ENCODE measurements at regions not wholly inside any gene's neighbourhood (a gene's known extent, or its start where the extent isn't known, plus 50 kb on each side); places are given as distances from the start of the nearest gene placed in this dataset.

DNA sequence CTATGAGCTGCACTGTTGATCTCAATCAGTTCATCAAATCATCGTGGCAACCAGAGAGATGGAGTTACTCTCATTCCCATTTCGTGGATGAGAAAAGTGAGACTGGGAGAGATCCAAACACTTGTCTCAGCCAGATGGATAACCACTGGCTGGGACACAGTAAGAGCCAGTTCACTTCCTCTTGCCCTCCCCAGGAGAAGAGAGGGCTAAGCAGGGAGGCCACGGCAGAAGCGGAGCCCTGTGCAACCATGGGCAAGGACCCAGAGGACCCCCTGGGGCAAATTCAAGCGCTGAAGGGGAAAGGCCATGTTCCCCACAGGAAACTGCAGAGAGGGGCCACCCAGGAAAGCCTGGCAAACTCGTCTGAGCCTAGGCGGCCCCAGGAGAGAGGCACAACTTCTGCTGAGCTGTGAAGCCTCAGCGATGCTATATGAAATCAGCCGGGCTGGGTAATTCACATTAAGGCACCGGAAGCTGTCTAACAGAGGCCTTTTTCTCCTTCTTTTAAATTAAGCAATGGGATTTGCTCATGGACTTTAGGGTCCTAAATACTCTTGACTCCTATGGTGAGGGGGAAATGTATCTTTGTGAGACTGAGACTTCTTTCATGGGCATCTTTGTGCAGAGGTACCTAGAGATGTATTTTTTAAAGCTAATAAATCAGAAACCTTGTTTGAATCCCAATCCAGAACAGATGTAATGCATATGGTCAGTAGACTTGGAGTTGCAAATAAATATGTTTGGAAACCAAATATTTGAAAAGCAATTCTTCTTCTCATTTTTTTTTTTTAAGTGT, 137.1 kb upstream of the SMIM23 start:
- TF ChIP-seq POLR2AphosphoS5 (IDR thresholded peaks at IDR 0.05; ENCODE audit: low read depth) (no peak), SPI1 (IDR thresholded peaks at IDR 0.05; ENCODE audit: borderline replicate concordance, low read depth) (no peak), GABPA (IDR thresholded peaks at IDR 0.05; ENCODE audit: low read depth) (no peak)
- TF ChIP-seq, protein P1, sequence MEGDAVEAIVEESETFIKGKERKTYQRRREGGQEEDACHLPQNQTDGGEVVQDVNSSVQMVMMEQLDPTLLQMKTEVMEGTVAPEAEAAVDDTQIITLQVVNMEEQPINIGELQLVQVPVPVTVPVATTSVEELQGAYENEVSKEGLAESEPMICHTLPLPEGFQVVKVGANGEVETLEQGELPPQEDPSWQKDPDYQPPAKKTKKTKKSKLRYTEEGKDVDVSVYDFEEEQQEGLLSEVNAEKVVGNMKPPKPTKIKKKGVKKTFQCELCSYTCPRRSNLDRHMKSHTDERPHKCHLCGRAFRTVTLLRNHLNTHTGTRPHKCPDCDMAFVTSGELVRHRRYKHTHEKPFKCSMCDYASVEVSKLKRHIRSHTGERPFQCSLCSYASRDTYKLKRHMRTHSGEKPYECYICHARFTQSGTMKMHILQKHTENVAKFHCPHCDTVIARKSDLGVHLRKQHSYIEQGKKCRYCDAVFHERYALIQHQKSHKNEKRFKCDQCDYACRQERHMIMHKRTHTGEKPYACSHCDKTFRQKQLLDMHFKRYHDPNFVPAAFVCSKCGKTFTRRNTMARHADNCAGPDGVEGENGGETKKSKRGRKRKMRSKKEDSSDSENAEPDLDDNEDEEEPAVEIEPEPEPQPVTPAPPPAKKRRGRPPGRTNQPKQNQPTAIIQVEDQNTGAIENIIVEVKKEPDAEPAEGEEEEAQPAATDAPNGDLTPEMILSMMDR (IDR thresholded peaks at IDR 0.05; ENCODE audit: insufficient read depth, low read length), result no peak
- TF ChIP-seq, protein P2, sequence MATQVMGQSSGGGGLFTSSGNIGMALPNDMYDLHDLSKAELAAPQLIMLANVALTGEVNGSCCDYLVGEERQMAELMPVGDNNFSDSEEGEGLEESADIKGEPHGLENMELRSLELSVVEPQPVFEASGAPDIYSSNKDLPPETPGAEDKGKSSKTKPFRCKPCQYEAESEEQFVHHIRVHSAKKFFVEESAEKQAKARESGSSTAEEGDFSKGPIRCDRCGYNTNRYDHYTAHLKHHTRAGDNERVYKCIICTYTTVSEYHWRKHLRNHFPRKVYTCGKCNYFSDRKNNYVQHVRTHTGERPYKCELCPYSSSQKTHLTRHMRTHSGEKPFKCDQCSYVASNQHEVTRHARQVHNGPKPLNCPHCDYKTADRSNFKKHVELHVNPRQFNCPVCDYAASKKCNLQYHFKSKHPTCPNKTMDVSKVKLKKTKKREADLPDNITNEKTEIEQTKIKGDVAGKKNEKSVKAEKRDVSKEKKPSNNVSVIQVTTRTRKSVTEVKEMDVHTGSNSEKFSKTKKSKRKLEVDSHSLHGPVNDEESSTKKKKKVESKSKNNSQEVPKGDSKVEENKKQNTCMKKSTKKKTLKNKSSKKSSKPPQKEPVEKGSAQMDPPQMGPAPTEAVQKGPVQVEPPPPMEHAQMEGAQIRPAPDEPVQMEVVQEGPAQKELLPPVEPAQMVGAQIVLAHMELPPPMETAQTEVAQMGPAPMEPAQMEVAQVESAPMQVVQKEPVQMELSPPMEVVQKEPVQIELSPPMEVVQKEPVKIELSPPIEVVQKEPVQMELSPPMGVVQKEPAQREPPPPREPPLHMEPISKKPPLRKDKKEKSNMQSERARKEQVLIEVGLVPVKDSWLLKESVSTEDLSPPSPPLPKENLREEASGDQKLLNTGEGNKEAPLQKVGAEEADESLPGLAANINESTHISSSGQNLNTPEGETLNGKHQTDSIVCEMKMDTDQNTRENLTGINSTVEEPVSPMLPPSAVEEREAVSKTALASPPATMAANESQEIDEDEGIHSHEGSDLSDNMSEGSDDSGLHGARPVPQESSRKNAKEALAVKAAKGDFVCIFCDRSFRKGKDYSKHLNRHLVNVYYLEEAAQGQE (IDR thresholded peaks at IDR 0.05; ENCODE audit: insufficient replicate concordance, low read depth), result no peak
- no peak for DNase-seq (ENCODE audit: low read depth in 1 of 2, low spot score in 1 of 2)
- Histone ChIP-seq H3K27ac (replicated peaks) (no peak overlapping the region), H3K4me3 (replicated peaks; ENCODE audit: insufficient read depth, low read length) (no peak overlapping the region), H3K27me3 (ENCODE audit: insufficient read depth, poor library complexity, severe bottlenecking) (no peaks in the 10 kb centered on the region)

DNA sequence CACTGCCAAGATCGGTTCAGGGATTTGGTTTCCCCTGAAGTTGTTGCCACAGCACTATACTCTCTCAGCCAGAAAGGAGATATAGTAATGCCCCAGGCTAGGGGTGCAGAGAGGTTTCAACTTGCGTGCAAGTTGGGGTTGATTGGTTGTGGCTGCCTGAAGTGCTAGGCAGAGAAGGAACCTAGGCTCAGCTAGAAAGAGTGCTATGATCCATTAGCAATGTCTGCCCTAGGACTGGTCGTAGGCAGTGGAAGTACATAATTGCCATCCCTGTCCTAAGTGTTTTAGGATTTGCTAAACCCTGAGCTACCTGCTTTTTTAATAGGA, 136.6 kb upstream of the SMIM23 start:
- no peak overlapping the region for H3K27ac ChIP-seq (replicated peaks)
- TF ChIP-seq POLR2AphosphoS5 (IDR thresholded peaks at IDR 0.05; ENCODE audit: low read depth), result no peak
- TF ChIP-seq, protein P1 (IDR thresholded peaks at IDR 0.05; ENCODE audit: insufficient read depth, low read length), result no peak
- no peak for TF ChIP-seq GABPA (IDR thresholded peaks at IDR 0.05; ENCODE audit: low read depth)
- TF ChIP-seq SPI1 (IDR thresholded peaks at IDR 0.05; ENCODE audit: borderline replicate concordance, low read depth), result no peak
- TF ChIP-seq, protein P2 (IDR thresholded peaks at IDR 0.05; ENCODE audit: insufficient replicate concordance, low read depth), result no peak
- H3K27me3 ChIP-seq (ENCODE audit: insufficient read depth, poor library complexity, severe bottlenecking), result no peaks in the 10 kb centered on the region
- DNase-seq (ENCODE audit: low read depth in 1 of 2, low spot score in 1 of 2), result no peak
- H3K4me3 ChIP-seq (replicated peaks; ENCODE audit: insufficient read depth, low read length), result no peak overlapping the region

DNA sequence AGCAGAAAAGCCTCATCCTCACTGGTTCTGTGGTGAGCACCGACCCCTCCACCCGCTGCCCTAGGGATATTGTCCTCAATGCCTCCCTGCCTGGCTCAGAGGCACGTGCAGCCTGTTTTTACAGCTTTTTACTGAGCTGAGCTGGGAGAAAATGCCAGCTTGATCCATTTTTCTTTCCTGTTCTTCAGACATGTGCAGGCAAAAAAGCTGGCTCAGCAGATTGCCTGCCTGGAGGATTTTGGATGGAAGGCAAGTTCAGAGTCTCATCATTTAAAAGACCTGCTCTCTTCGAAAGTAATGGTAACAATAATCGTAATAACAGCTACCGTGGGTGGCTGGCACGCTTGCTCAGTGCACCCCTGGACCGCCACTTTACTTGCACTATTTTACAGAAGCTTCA, 135.0 kb upstream of the SMIM23 start:
- no peak overlapping the region for H3K27ac ChIP-seq (replicated peaks)
- H3K27me3 ChIP-seq (ENCODE audit: insufficient read depth, poor library complexity, severe bottlenecking), result no peaks in the 10 kb centered on the region
- TF ChIP-seq GABPA (IDR thresholded peaks at IDR 0.05; ENCODE audit: low read depth) (no peak), SPI1 (IDR thresholded peaks at IDR 0.05; ENCODE audit: borderline replicate concordance, low read depth) (no peak), POLR2AphosphoS5 (IDR thresholded peaks at IDR 0.05; ENCODE audit: low read depth) (no peak)
- TF ChIP-seq, protein P1 (IDR thresholded peaks at IDR 0.05; ENCODE audit: insufficient read depth, low read length), result no peak
- TF ChIP-seq, protein P2 (IDR thresholded peaks at IDR 0.05; ENCODE audit: insufficient replicate concordance, low read depth), result no peak
- no peak overlapping the region for H3K4me3 ChIP-seq (replicated peaks; ENCODE audit: insufficient read depth, low read length)
- no peak for DNase-seq (ENCODE audit: low read depth in 1 of 2, low spot score in 1 of 2)

All from HL-60 (cell line).